HEK293T (cell line): ENCODE measurements at regions not wholly inside any gene's neighbourhood (a gene's known extent, or its start where the extent isn't known, plus 50 kb on each side); places are given as distances from the start of the nearest gene placed in this dataset.
A peak's percentile ranks its signal among the peaks of the same experiment; 100 is the strongest.

Experiments used
- CTCF ChIA-PET: fragments of 350-600 bp; formaldehyde crosslinking; extraction: SDS; loops from one replicate; lab custom pipeline; 2021; ENCODE audit warnings: antibody characterized with exemption, inconsistent platforms; lab: Yijun Ruan, JAX
- POLR2A ChIA-PET: fragments of 350-600 bp; formaldehyde crosslinking; extraction: SDS; loops from one replicate; lab custom pipeline; 2020; ENCODE audit warnings: antibody characterized with exemption, inconsistent platforms; lab: Yijun Ruan, JAX
- DNase-seq: peaks from one replicate; pipeline ENCODE4 v3.0.0; 2012; ENCODE audit warnings: mixed read lengths; ENCODE audit errors: extremely low spot score
- ARNT ChIP-seq: fragments of 450-650 bp; IDR thresholded peaks from 2 replicates; pipeline ENCODE4 v1.6.1; 2017; ENCODE audit warnings: mild to moderate bottlenecking
- BHLHE40 ChIP-seq: fragments of 450-650 bp; IDR thresholded peaks from 2 replicates; pipeline ENCODE4 v1.6.1; 2016; ENCODE audit warnings: mild to moderate bottlenecking, moderate library complexity, borderline replicate concordance
- CTBP1 ChIP-seq: fragments of 450-650 bp; IDR thresholded peaks from 2 replicates; pipeline ENCODE4 v1.6.1; 2016; ENCODE audit warnings: borderline replicate concordance
- ELF4 ChIP-seq: fragments of 450-650 bp; IDR thresholded peaks from 2 replicates; pipeline ENCODE4 v1.6.1; 2017; ENCODE audit warnings: antibody characterized with exemption
- FOXA1 ChIP-seq: fragments of 450-650 bp; IDR thresholded peaks from 2 replicates; pipeline ENCODE4 v1.6.1; 2016; ENCODE audit warnings: mild to moderate bottlenecking
- FOXK2 ChIP-seq: fragments of 450-650 bp; IDR thresholded peaks from 2 replicates; pipeline ENCODE4 v1.6.1; 2016; ENCODE audit warnings: mild to moderate bottlenecking
- FOXM1 ChIP-seq: fragments of 450-650 bp; IDR thresholded peaks from 2 replicates; pipeline ENCODE4 v1.6.1; 2017; ENCODE audit warnings: mild to moderate bottlenecking, borderline replicate concordance
- HDGF ChIP-seq: fragments of 450-650 bp; IDR thresholded peaks from 2 replicates; pipeline ENCODE4 v1.6.1; 2017; ENCODE audit warnings: antibody characterized with exemption, borderline replicate concordance
- L3MBTL2 ChIP-seq: fragments of 450-650 bp; conservative IDR thresholded peaks from 2 replicates; pipeline ENCODE4 v1.6.1; 2016; ENCODE audit warnings: mild to moderate bottlenecking
- LEF1 ChIP-seq: fragments of 450-650 bp; IDR thresholded peaks from 2 replicates; pipeline ENCODE4 v1.6.1; 2017; ENCODE audit warnings: mild to moderate bottlenecking, borderline replicate concordance
- NFRKB ChIP-seq: fragments of 450-650 bp; IDR thresholded peaks from 2 replicates; pipeline ENCODE4 v1.6.1; 2016; ENCODE audit warnings: mild to moderate bottlenecking, moderate library complexity
- SP1 ChIP-seq: fragments of 450-650 bp; IDR thresholded peaks from 2 replicates; pipeline ENCODE4 v1.6.1; 2017
- SUZ12 ChIP-seq: fragments of 450-650 bp; IDR thresholded peaks from 2 replicates; pipeline ENCODE4 v1.6.1; 2016; ENCODE audit warnings: mild to moderate bottlenecking
- TARDBP ChIP-seq: fragments of 450-650 bp; IDR thresholded peaks from 2 replicates; pipeline ENCODE4 v1.6.1; 2016
- ZNF384 ChIP-seq: fragments of 450-650 bp; IDR thresholded peaks from 2 replicates; pipeline ENCODE4 v1.6.1; 2016
- TF ChIP-seq, protein P1 (sequence below): fragments of 450-650 bp; IDR thresholded peaks from 2 replicates; pipeline ENCODE4 v1.6.1; 2016

DNA sequence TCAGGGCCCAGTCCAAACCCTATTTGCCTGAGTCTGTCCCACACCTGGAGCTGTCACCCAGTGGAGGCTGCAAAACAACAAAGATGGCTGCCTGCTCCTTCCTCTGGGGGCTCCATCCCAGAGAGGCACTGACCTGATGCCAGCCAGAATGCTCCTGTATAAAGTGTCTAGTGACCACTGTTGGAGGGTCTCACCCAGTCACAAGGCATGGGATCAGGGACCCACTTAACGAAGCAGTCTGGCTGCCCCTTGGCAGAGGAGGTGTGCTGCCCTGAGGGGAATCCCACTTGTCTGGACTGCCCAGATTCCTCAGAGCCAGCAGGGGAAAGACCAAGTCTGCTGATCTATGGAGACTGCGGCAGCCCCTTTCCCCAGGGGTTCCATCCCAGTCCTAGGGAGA is 241.6 kb downstream of the CDH26 start:
- TF ChIP-seq, protein P1, sequence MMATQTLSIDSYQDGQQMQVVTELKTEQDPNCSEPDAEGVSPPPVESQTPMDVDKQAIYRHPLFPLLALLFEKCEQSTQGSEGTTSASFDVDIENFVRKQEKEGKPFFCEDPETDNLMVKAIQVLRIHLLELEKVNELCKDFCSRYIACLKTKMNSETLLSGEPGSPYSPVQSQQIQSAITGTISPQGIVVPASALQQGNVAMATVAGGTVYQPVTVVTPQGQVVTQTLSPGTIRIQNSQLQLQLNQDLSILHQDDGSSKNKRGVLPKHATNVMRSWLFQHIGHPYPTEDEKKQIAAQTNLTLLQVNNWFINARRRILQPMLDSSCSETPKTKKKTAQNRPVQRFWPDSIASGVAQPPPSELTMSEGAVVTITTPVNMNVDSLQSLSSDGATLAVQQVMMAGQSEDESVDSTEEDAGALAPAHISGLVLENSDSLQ, result no peak
- TF ChIP-seq TARDBP (no peak), FOXK2 (no peak), NFRKB (no peak), L3MBTL2 (no peak), SUZ12 (no peak), BHLHE40 (no peak), LEF1 (no peak), ELF4 (no peak)
- POLR2A ChIA-PET, result no interaction called here
- CTCF ChIA-PET, result no interaction called here
- no peak for DNase-seq

DNA sequence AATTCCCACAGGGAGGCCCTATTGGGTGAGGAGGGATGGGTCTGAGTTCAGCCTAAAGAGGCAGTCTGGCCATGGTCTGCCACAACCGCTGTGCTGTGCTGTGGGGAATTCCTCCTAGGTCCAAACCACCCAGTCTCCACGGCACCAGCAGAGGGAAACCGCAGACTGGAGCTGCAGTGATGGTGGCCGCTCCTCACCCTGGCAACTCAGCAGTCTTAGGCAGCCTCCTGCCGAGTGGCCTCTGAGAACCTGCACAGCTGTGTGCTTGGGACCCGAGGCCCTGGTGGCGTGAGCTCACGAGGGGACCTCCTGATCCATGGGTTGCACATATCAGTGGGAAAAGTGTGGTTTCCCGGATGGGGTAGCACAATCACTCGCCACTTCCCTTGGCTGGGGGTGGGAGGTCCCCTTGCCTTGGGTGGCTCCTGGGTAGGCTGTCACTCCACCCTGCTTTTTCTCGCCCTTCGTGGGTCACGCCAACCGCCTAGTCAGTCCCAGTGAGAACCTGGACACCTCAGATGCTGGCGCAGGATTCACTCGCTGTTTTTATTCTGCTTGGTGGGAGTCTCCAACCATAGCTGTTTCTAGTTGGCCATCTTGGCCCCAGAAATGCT is 242.2 kb downstream of the CDH26 start:
- TF ChIP-seq BHLHE40 (no peak), L3MBTL2 (no peak), ARNT (no peak), CTBP1 (no peak), LEF1 (no peak)
- DNase-seq, result no peak
- POLR2A ChIA-PET, result no interaction called here
- CTCF ChIA-PET, result no interaction called here

DNA sequence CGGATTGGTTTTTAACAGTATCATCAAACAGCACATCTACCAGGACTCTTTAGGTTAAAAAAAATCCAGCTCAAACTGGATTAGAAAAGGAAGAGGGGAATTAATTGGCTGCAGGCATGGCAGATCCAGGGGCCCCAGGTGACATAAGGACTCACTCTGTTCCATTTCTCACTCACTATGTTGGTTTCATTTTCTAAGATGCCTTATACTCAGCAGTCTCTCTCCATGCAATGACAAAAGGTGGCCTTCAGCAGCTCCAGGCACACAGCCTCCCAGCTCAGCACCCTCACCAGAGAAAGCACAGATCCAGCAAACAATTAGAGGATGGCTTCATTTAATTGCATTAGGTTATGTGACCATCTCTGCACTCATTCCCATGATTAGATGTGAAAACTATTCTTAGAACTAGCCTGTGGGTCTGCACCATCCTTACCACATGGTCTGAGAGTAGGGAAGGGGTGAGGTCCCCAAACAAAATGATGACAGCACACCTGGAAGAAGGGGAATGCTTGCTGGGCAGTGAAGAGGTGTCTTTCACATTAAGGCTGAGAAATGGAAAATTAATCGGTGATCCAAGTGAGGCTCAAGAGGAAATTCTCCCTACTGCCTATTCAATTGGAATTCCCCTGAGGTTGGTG is 243.1 kb downstream of the CDH26 start:
- POLR2A ChIA-PET, result no interaction called here
- TF ChIP-seq, protein P1, result no peak
- TF ChIP-seq FOXK2, result no peak
- no peak for TF ChIP-seq ZNF384
- no peak for TF ChIP-seq CTBP1
- no peak for TF ChIP-seq ELF4
- no peak for TF ChIP-seq LEF1
- TF ChIP-seq NFRKB, result no peak
- TF ChIP-seq SUZ12, result no peak
- no peak for TF ChIP-seq ARNT
- no peak for TF ChIP-seq BHLHE40
- TF ChIP-seq FOXM1, result no peak
- no peak for TF ChIP-seq L3MBTL2
- TF ChIP-seq TARDBP, result no peak
- no peak for TF ChIP-seq FOXA1
- TF ChIP-seq HDGF, result no peak
- TF ChIP-seq SP1, result no peak
- CTCF ChIA-PET, result no interaction called here
- DNase-seq, result no peak

DNA sequence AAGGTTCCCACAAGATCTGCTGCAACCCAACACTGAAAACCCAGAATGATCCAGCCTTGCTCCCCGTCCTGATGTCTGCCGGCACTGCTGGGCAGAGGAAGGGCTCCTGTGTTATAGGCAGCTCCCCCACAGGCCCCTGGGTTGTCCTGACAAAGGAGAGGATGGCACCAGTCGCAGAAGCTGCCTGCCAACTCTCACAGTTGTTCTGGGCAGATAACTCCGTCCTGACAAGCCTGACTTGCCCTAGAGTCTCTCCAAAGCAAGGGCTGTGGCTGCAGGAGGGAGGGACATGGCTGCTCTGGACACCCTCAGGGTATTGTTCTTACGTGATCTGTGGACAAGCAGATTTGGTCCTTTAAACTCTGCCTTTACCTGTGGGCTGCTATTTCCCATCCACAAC is 243.8 kb downstream of the CDH26 start:
- ChIA-PET CTCF (no interaction called here), POLR2A (no interaction called here)
- DNase-seq, result no peak
- TF ChIP-seq SUZ12 (no peak), FOXA1 (no peak), CTBP1 (no peak), TARDBP (no peak), ZNF384 (no peak), FOXM1 (no peak), SP1 (no peak), NFRKB (no peak), L3MBTL2 (no peak)

DNA sequence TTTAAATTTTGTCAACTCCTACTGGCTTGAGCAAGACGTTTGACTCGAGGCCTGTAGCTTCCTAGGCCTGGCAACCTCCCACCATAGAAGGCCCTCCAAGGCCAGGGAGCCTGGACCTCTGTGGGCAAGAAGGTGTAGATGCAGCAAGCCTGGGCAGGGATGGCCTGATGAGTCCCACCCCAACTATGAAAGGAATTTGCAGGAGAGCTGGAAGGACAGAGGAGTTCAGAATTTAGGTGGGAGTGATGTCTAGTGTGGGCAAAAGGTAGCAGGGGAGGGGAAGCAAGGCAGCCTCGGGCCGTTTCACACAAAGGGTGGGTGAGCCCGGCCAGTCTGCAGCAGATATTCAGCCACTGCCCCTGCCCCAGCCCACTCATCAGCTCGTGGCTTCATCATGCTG is 245.2 kb downstream of the CDH26 start:
- DNase-seq, result no peak
- TF ChIP-seq, protein P1, result no peak
- TF ChIP-seq TARDBP (no peak), ZNF384 (no peak), SUZ12 (no peak), CTBP1 (no peak), SP1 (no peak), HDGF (no peak), LEF1 (no peak)
- CTCF ChIA-PET, result no interaction called here
- POLR2A ChIA-PET, result no interaction called here

DNA sequence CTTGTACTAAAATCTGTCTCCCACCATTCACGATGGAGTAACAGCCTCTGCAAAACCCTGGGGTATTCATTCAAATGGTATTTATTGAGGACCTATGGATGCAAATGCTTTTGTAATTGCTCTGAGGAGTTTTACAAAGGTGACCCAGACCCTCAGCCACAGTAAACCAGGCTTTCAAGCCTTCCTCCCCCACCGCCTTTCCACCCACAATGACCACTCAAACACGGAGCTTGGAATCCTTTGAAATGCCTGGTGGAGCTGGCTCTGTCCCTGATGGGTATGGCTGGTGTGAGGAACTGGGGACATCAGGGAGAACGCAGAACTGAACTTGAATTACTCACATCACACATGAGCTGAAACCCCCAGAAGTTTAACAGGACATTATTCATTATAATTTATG is 246.4 kb downstream of the CDH26 start:
- TF ChIP-seq SP1 (no peak), FOXM1 (no peak), SUZ12 (no peak)
- CTCF ChIA-PET, result no interaction called here
- POLR2A ChIA-PET, result no interaction called here
- no peak for DNase-seq

DNA sequence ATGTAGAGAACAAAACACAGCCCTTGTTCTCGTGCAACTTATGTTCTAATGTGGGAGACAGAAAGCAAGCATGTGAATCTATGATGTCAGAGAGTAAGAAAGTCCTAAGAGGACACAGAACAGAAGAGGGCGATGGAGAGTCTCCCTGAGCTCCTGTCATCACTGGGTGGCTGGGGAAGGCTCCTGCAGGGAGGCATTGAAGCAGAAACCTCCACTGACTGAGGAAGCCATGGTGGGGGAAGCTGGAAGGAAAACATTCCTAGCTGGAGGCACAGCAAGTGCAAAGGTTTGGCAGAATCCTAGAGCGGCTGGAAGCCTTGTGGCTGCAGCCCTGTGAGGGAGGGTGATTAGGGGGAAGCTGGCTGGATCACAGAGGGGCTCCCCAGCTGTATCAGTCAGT is 248.0 kb downstream of the CDH26 start:
- ChIA-PET CTCF (interaction anchor here (0.6 to 1.0 kb wide), 3 partner anchors 77 to 1406 kb away, joined by 3 read pairs; no protein-coding TSS in a partner anchor), POLR2A (interaction anchor here (0.8 kb wide), 1 partner anchor 148 kb away, joined by 3 read pairs; no protein-coding TSS in a partner anchor)
- TF ChIP-seq, protein P1, result no peak
- TF ChIP-seq HDGF (no peak), FOXM1 (no peak), TARDBP (no peak), BHLHE40 (no peak), FOXA1 (no peak), SUZ12 (no peak), FOXK2 (no peak), SP1 (no peak), ZNF384 (no peak), NFRKB (no peak), L3MBTL2 (no peak), ELF4 (no peak), LEF1 (no peak), ARNT (no peak)
- peak; percentile 56 for DNase-seq
